HG03135 (cell line): ENCODE measurements at regions not wholly inside any gene's neighbourhood (a gene's known extent, or its start where the extent isn't known, plus 50 kb on each side); places are given as distances from the start of the nearest gene placed in this dataset.

Experiments used
- ATAC-seq: cut with Tn5 transposase; IDR thresholded peaks from one replicate; pipeline ENCODE4 v1.9.1; 2021; ENCODE audit warnings: mild to moderate bottlenecking, moderate library complexity; ENCODE audit not compliant: unreplicated experiment

GRCh38 chr11:28521075-28521474 lies 412.9 kb downstream of the METTL15 start:
- no peak for ATAC-seq

GRCh38 chr11:28520291-28520690 lies 412.1 kb downstream of the METTL15 start:
- ATAC-seq: no peak

- ATAC-seq: no peak
These were observed 410.6 kb downstream of the METTL15 start for GRCh38 chr11:28518825-28519224.

- no peak for ATAC-seq
These were observed 409.4 kb downstream of the METTL15 start for GRCh38 chr11:28517621-28518020.

GRCh38 chr11:28514391-28514790 lies 406.2 kb downstream of the METTL15 start:
- no peak for ATAC-seq

GRCh38 chr11:28512143-28512756 lies 404.1 kb downstream of the METTL15 start:
- ATAC-seq: no peak

GRCh38 chr11:28505232-28505631 lies 397.0 kb downstream of the METTL15 start:
- no peak for ATAC-seq

- ATAC-seq: no peak
These were observed 396.4 kb downstream of the METTL15 start for GRCh38 chr11:28504555-28505110.

- no peak for ATAC-seq
These were observed 387.1 kb downstream of the METTL15 start for GRCh38 chr11:28495333-28495732.

GRCh38 chr11:28491431-28491830 lies 383.2 kb downstream of the METTL15 start:
- no peak for ATAC-seq

GRCh38 chr11:28490773-28491382 lies 382.7 kb downstream of the METTL15 start:
- ATAC-seq: no peak

GRCh38 chr11:28488336-28488735 lies 380.1 kb downstream of the METTL15 start:
- ATAC-seq: no peak

- ATAC-seq: no peak
These were observed 375.1 kb downstream of the METTL15 start for GRCh38 chr11:28483072-28483867.

GRCh38 chr11:28482666-28483065 lies 374.5 kb downstream of the METTL15 start:
- no peak for ATAC-seq

GRCh38 chr11:28481616-28482480 lies 373.7 kb downstream of the METTL15 start:
- ATAC-seq: no peak

- no peak for ATAC-seq
These were observed 372.2 kb downstream of the METTL15 start for GRCh38 chr11:28480406-28480805.

- no peak for ATAC-seq
These were observed 368.7 kb downstream of the METTL15 start for GRCh38 chr11:28476864-28477263.

GRCh38 chr11:28476049-28476448 lies 367.9 kb downstream of the METTL15 start:
- no peak for ATAC-seq

GRCh38 chr11:28472904-28473303 lies 364.7 kb downstream of the METTL15 start:
- no peak for ATAC-seq

GRCh38 chr11:28471537-28471936 lies 363.3 kb downstream of the METTL15 start:
- no peak for ATAC-seq

GRCh38 chr11:28470180-28470579 lies 362.0 kb downstream of the METTL15 start:
- ATAC-seq: no peak
